GM12878 (cell line): ENCODE measurements at regions not wholly inside any gene's neighbourhood (a gene's known extent, or its start where the extent isn't known, plus 50 kb on each side); places are given as distances from the start of the nearest gene placed in this dataset.

Source experiments
- ATAC-seq: fragments of 200-7000 bp; cut with Tn5 transposase; 3 replicates; pipeline ENCODE4 v1.9.1; 2020; ENCODE audit warnings: mild to moderate bottlenecking, moderate library complexity
- BruUV-seq: library from RNA; stranded (reverse); fragments of 400-500 nt; replicated peaks from 2 replicates; lab custom pipeline; 2021; lab: Mats Ljungman, UMichigan
- CTCF ChIA-PET: fragments of 300-600 bp; sonication (Branson Sonifier 250); formaldehyde crosslinking; extraction: SDS; loops from one replicate; lab custom pipeline; 2021; ENCODE audit warnings: inconsistent platforms; lab: Yijun Ruan, JAX
- POLR2A ChIA-PET: fragments of 350-600 bp; formaldehyde crosslinking; extraction: SDS; loops from one replicate; lab custom pipeline; 2021; ENCODE audit warnings: inconsistent platforms; lab: Charles Lee
- RAD21 ChIA-PET: fragments of 300-600 bp; sonication (Branson Sonifier 250); formaldehyde crosslinking; loops from one replicate; lab custom pipeline; 2023; ENCODE audit warnings: antibody characterized with exemption; ENCODE audit not compliant: unreplicated experiment; lab: Charles Lee
- SMC1A ChIA-PET: fragments of 300-600 bp; sonication (Branson Sonifier 250); formaldehyde crosslinking; loops from one replicate; lab custom pipeline; 2023; ENCODE audit not compliant: unreplicated experiment, uncharacterized antibody; lab: Charles Lee
- DNase-seq: peaks from one replicate; pipeline ENCODE4 v3.0.0-alpha.2; 2011; ENCODE audit warnings: low read depth, low spot score
- FAIRE-seq: peaks from 3 replicates; lab custom pipeline; 2011; peaks lifted over from hg19 to GRCh38; lab: Jason Lieb, UNC
- H2AFZ ChIP-seq: 2 replicates; pipeline ENCODE4 v1.6.0; 2011; ENCODE audit warnings: low read depth, low read length, control low read depth; ENCODE audit not compliant: control insufficient read depth
- H3K27ac ChIP-seq: 2 replicates; pipeline ENCODE4 v1.5.1; 2011; ENCODE audit warnings: control low read depth; ENCODE audit not compliant: control insufficient read depth, insufficient read depth
- H3K27me3 ChIP-seq, 2 experiments: replicated peaks in 1 of 2; 2 replicates each; pipeline versions ENCODE4 v1.6.0 to v1.6.1; 2011; ENCODE audit warnings: low read length in 1 of 2; ENCODE audit not compliant: control insufficient read depth in 2 of 2, insufficient read depth in 2 of 2
- H3K36me3 ChIP-seq, 2 experiments: 2 replicates each; pipeline ENCODE4 v1.5.1; 2011; ENCODE audit warnings: low read length in 1 of 2; ENCODE audit not compliant: control insufficient read depth in 2 of 2, insufficient read depth in 2 of 2
- H3K4me1 ChIP-seq: 2 replicates; pipeline ENCODE4 v1.6.1; 2011; ENCODE audit warnings: mild to moderate bottlenecking, low read length, moderate library complexity, mixed read lengths; ENCODE audit not compliant: control insufficient read depth, insufficient read depth
- H3K4me2 ChIP-seq: 2 replicates; pipeline ENCODE4 v1.6.0; 2011; ENCODE audit warnings: control low read depth; ENCODE audit not compliant: control insufficient read depth, insufficient read depth
- H3K4me3 ChIP-seq: fragments of 200-600 bp; sonication (generic); 2 replicates; pipeline ENCODE4 v1.5.1; 2016
- H3K79me2 ChIP-seq: 2 replicates; pipeline ENCODE4 v1.6.0; 2011; ENCODE audit warnings: low read length; ENCODE audit not compliant: control insufficient read depth, insufficient read depth
- H3K9ac ChIP-seq: 2 replicates; pipeline ENCODE4 v1.8.0; 2011; ENCODE audit warnings: low read length, control low read depth, mixed read lengths; ENCODE audit not compliant: control insufficient read depth, insufficient read depth
- H3K9me3 ChIP-seq: replicated peaks from 3 replicates; pipeline ENCODE4 v1.5.1; 2011; ENCODE audit warnings: mild to moderate bottlenecking, low read length; ENCODE audit not compliant: control insufficient read depth, insufficient read depth
- H4K20me1 ChIP-seq: 2 replicates; pipeline ENCODE4 v1.6.0; 2011; ENCODE audit not compliant: control insufficient read depth, insufficient read depth
- BCL11A ChIP-seq: IDR thresholded peaks from 2 replicates; pipeline ENCODE4 v1.6.1; 2011; ENCODE audit warnings: low read depth, low read length
- BHLHE40 ChIP-seq, 2 experiments: fragments of 450-650 bp in 1 of 2; IDR thresholded peaks; 2 replicates each; pipeline ENCODE4 v1.6.1; 2011 to 2017; ENCODE audit warnings: low read depth in 2 of 2, borderline replicate concordance in 1 of 2, improper control_type of control experiment in 1 of 2, low read length in 1 of 2, mild to moderate bottlenecking in 1 of 2
- BRCA1 ChIP-seq: IDR thresholded peaks from 2 replicates; pipeline ENCODE4 v1.6.1; 2011; ENCODE audit warnings: low read depth, low read length, improper control_type of control experiment
- EED ChIP-seq: sonication (generic); IDR thresholded peaks from 2 replicates; pipeline ENCODE4 v1.6.1; 2016; ENCODE audit warnings: antibody characterized with exemption, low read depth
- GATAD2B ChIP-seq: fragments of 450-650 bp; conservative IDR thresholded peaks from 2 replicates; pipeline ENCODE4 v1.6.1; 2017; ENCODE audit warnings: low read depth, mild to moderate bottlenecking, moderate library complexity
- HDAC2 ChIP-seq: fragments of 200-600 bp; sonication (generic); IDR thresholded peaks from 2 replicates; pipeline ENCODE4 v1.6.1; 2017
- HDGF ChIP-seq: fragments of 450-650 bp; IDR thresholded peaks from 2 replicates; pipeline ENCODE4 v1.6.1; 2016; ENCODE audit warnings: antibody characterized with exemption
- POLR2A ChIP-seq: IDR thresholded peaks from 2 replicates; pipeline ENCODE4 v1.6.1; 2011; ENCODE audit warnings: low read depth, mild to moderate bottlenecking, low read length
- POLR2AphosphoS5 ChIP-seq: IDR thresholded peaks from 2 replicates; pipeline ENCODE4 v1.6.1; 2011; ENCODE audit warnings: mild to moderate bottlenecking, low read length, inconsistent platforms
- RCOR1 ChIP-seq: conservative IDR thresholded peaks from 2 replicates; pipeline ENCODE4 v1.6.1; 2012; ENCODE audit warnings: low read depth, low read length, improper control_type of control experiment
- RELA ChIP-seq: fragments of 450-650 bp; IDR thresholded peaks from 2 replicates; pipeline ENCODE4 v1.8.0; 2014; ENCODE audit warnings: borderline replicate concordance; ENCODE audit not compliant: partially characterized antibody
- RUNX3 ChIP-seq: IDR thresholded peaks from 2 replicates; pipeline ENCODE4 v1.6.1; 2012; ENCODE audit warnings: low read length, inconsistent platforms
- SMAD1 ChIP-seq: fragments of 450-650 bp; IDR thresholded peaks from 2 replicates; pipeline ENCODE4 v1.6.1; 2018; ENCODE audit warnings: mild to moderate bottlenecking, low read depth; ENCODE audit not compliant: partially characterized antibody
- SREBF1 ChIP-seq: IDR thresholded peaks from 2 replicates; pipeline ENCODE4 v1.6.1; 2012; ENCODE audit warnings: mild to moderate bottlenecking, low read length
- TCF12 ChIP-seq: IDR thresholded peaks from 2 replicates; pipeline ENCODE4 v1.6.1; 2011; ENCODE audit warnings: low read depth, mild to moderate bottlenecking, low read length
- ZNF217 ChIP-seq: fragments of 450-650 bp; IDR thresholded peaks from 2 replicates; pipeline ENCODE4 v1.6.1; 2017; ENCODE audit warnings: antibody characterized with exemption, mild to moderate bottlenecking
- in situ Hi-C: fragments of 300-500 bp; cut with MboI; formaldehyde crosslinking; loops from 9 replicates; pipeline ENCODE4 v1.14.3; 2018; ENCODE audit warnings: mixed read lengths
- intact Hi-C: fragments of 100-400 bp; cut with micrococcal nuclease; formaldehyde crosslinking; loops from one replicate; pipeline ENCODE4 v1.14.2; 2022; ENCODE audit not compliant: unreplicated experiment
- TF ChIP-seq, protein P1 (sequence below): IDR thresholded peaks from 2 replicates; pipeline ENCODE4 v1.6.1; 2011; ENCODE audit warnings: mild to moderate bottlenecking, low read depth, low read length, moderate library complexity; ENCODE audit not compliant: insufficient replicate concordance
- TF ChIP-seq, protein P2 (sequence below): fragments of 450-650 bp; IDR thresholded peaks from 2 replicates; pipeline ENCODE4 v1.6.1; 2017; ENCODE audit warnings: borderline replicate concordance
- TF ChIP-seq, protein P3 (sequence below): fragments of 450-650 bp; IDR thresholded peaks from 2 replicates; pipeline ENCODE4 v1.6.1; 2016; ENCODE audit warnings: mild to moderate bottlenecking

DNA sequence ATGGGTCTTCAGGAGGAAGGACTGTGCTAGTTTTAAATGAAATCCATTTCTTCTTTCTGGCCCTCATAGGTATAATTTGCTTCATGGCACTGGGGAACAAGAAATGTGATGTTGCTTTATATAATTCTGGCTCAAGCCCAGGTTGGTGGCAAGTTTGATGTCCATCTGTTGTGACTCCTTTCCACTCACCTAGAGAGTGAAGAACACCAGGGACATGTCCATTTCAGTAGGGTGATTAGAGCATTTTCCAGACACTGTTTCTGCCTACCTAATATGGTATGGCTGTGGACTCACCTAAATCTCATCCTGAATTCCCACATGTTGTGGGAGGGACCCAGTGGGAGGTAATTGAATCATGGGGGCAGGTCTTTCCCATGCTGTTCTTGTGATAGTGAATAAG, 278.1 kb downstream of the LMX1A start:
- ChIA-PET POLR2A (no interaction called here), CTCF (no interaction called here), RAD21 (no interaction called here), SMC1A (no interaction called here)
- H3K4me2 ChIP-seq: no peak overlapping the region
- TF ChIP-seq TCF12: no peak
- no peak for TF ChIP-seq GATAD2B
- no peak for TF ChIP-seq BCL11A
- no peak for TF ChIP-seq POLR2AphosphoS5
- no peak for TF ChIP-seq RCOR1
- TF ChIP-seq, protein P1, sequence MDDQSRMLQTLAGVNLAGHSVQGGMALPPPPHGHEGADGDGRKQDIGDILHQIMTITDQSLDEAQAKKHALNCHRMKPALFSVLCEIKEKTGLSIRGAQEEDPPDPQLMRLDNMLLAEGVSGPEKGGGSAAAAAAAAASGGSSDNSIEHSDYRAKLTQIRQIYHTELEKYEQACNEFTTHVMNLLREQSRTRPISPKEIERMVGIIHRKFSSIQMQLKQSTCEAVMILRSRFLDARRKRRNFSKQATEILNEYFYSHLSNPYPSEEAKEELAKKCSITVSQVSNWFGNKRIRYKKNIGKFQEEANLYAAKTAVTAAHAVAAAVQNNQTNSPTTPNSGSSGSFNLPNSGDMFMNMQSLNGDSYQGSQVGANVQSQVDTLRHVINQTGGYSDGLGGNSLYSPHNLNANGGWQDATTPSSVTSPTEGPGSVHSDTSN: no peak
- no peak for TF ChIP-seq POLR2A
- no peak for TF ChIP-seq RELA
- TF ChIP-seq SMAD1: no peak
- no peak for TF ChIP-seq HDAC2
- TF ChIP-seq, protein P2, sequence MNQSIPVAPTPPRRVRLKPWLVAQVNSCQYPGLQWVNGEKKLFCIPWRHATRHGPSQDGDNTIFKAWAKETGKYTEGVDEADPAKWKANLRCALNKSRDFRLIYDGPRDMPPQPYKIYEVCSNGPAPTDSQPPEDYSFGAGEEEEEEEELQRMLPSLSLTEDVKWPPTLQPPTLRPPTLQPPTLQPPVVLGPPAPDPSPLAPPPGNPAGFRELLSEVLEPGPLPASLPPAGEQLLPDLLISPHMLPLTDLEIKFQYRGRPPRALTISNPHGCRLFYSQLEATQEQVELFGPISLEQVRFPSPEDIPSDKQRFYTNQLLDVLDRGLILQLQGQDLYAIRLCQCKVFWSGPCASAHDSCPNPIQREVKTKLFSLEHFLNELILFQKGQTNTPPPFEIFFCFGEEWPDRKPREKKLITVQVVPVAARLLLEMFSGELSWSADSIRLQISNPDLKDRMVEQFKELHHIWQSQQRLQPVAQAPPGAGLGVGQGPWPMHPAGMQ: no peak
- TF ChIP-seq SREBF1: no peak
- no peak for TF ChIP-seq HDGF
- no peak for TF ChIP-seq ZNF217
- TF ChIP-seq, protein P3, sequence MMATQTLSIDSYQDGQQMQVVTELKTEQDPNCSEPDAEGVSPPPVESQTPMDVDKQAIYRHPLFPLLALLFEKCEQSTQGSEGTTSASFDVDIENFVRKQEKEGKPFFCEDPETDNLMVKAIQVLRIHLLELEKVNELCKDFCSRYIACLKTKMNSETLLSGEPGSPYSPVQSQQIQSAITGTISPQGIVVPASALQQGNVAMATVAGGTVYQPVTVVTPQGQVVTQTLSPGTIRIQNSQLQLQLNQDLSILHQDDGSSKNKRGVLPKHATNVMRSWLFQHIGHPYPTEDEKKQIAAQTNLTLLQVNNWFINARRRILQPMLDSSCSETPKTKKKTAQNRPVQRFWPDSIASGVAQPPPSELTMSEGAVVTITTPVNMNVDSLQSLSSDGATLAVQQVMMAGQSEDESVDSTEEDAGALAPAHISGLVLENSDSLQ: no peak
- TF ChIP-seq BRCA1: no peak
- TF ChIP-seq EED: no peak
- TF ChIP-seq RUNX3: no peak
- no peak for TF ChIP-seq BHLHE40 (IDR thresholded peaks at IDR 0.05; ENCODE audit: borderline replicate concordance in 1 of 2, low read depth in 2 of 2, low read length in 1 of 2)
- ATAC-seq (no peak), FAIRE-seq (no peak), DNase-seq (no peak)
- no peak overlapping the region for H3K27ac ChIP-seq
- no peaks in the 10 kb centered on the region for H3K4me1 ChIP-seq
- no peak overlapping the region for H3K4me3 ChIP-seq
- H2AFZ ChIP-seq: no peak overlapping the region
- no peaks in the 10 kb centered on the region for H4K20me1 ChIP-seq
- BruUV-seq: no TSS peak
- no peak overlapping the region for H3K9ac ChIP-seq
- H3K79me2 ChIP-seq: no peaks in the 10 kb centered on the region
- no peaks in the 10 kb centered on the region for H3K36me3 ChIP-seq
- no peaks in the 10 kb centered on the region for H3K27me3 ChIP-seq
- in situ Hi-C loops: no loop called here
- H3K9me3 ChIP-seq: no peaks in the 10 kb centered on the region
- intact Hi-C loops: loop anchor here (10.0 kb wide), 2 partner anchors 194 to 294 kb away; no protein-coding TSS in a partner anchor
